HepG2 (cell line): ENCODE measurements at regions not wholly inside any gene's neighbourhood (a gene's known extent, or its start where the extent isn't known, plus 50 kb on each side); places are given as distances from the start of the nearest gene placed in this dataset.

ENCODE experiments used
- ATAC-seq: fragments of 200-7000 bp; cut with Tn5 transposase; 3 replicates; pipeline ENCODE4 v1.9.1; 2020; ENCODE audit warnings: mild to moderate bottlenecking, moderate library complexity
- BruUV-seq: library from RNA; stranded (reverse); fragments of 400-500 nt; replicated peaks from 2 replicates; lab custom pipeline; 2021; lab: Mats Ljungman, UMichigan
- CTCF ChIA-PET: fragments of 300-600 bp; formaldehyde crosslinking; extraction: SDS; loops from one replicate; lab custom pipeline; 2021; ENCODE audit warnings: low total read pairs, inconsistent platforms, low intra/inter-chr PET ratio; lab: Yijun Ruan, JAX
- POLR2A ChIA-PET: fragments of 350-600 bp; sonication (Branson Sonifier 250); formaldehyde crosslinking; loops from one replicate; lab custom pipeline; 2020; ENCODE audit warnings: antibody characterized with exemption, inconsistent platforms; lab: Yijun Ruan, JAX
- DNase-seq: peaks from one replicate; pipeline ENCODE4 v3.0.0-alpha.2; 2015; ENCODE audit warnings: low spot score
- FAIRE-seq: peaks from 3 replicates; lab custom pipeline; 2011; peaks lifted over from hg19 to GRCh38; lab: Jason Lieb, UNC
- H2AFZ ChIP-seq: one replicate; pipeline ENCODE4 v1.6.1; 2011; ENCODE audit warnings: low read length, inconsistent platforms
- H3K27ac ChIP-seq: fragments of 300-600 bp; 3 replicates; pipeline ENCODE4 v1.8.0; 2011; ENCODE audit warnings: mixed run types, mild to moderate bottlenecking, mixed read lengths, low read length, inconsistent platforms; ENCODE audit not compliant: insufficient read depth; ENCODE audit errors: extremely low read length
- H3K27me3 ChIP-seq, 2 experiments: fragments of 200-600 bp in 1 of 2; 2 replicates in 1 of 2; 3 replicates in 1 of 2; pipeline versions ENCODE4 v1.6.0 to v1.8.0; 2011; ENCODE audit warnings: low read length in 2 of 2, mild to moderate bottlenecking in 2 of 2, moderate library complexity in 2 of 2, inconsistent platforms in 1 of 2; ENCODE audit not compliant: insufficient read depth in 2 of 2, control insufficient read depth in 1 of 2
- H3K36me3 ChIP-seq, 2 experiments: fragments of 200-600 bp in 1 of 2; replicated peaks in 1 of 2; 2 replicates in 1 of 2; 3 replicates in 1 of 2; pipeline versions ENCODE4 v1.5.1 to v1.8.0; 2011; ENCODE audit warnings: low read length in 2 of 2, inconsistent platforms in 1 of 2; ENCODE audit not compliant: insufficient read depth in 2 of 2, control insufficient read depth in 1 of 2
- H3K4me1 ChIP-seq: 2 replicates; pipeline ENCODE4 v1.5.1; 2012; ENCODE audit warnings: low read length, inconsistent platforms; ENCODE audit not compliant: insufficient read depth
- H3K4me2 ChIP-seq: 2 replicates; pipeline ENCODE4 v1.6.0; 2011; ENCODE audit warnings: low read depth, low read length, inconsistent platforms
- H3K4me3 ChIP-seq, 3 experiments: fragments of 200-600 bp in 1 of 3; sonication (generic), shearing (Covaris generic) in 1 of 3; replicated peaks in 1 of 3; 2 replicates each; pipeline ENCODE4 v1.5.1; 2011 to 2016; ENCODE audit warnings: low read length in 3 of 3, inconsistent platforms in 2 of 3, low read depth in 2 of 3, mild to moderate bottlenecking in 2 of 3, control low read depth in 1 of 3, mixed read lengths in 1 of 3; ENCODE audit not compliant: insufficient read depth in 1 of 3
- H3K79me2 ChIP-seq: one replicate; pipeline ENCODE4 v1.6.1; 2011; ENCODE audit warnings: low read length, inconsistent platforms; ENCODE audit not compliant: insufficient read depth
- H3K9ac ChIP-seq: 2 replicates; pipeline ENCODE4 v1.6.0; 2011; ENCODE audit warnings: mild to moderate bottlenecking, low read depth, low read length, inconsistent platforms; ENCODE audit not compliant: insufficient read depth
- H3K9me3 ChIP-seq: 2 replicates; pipeline ENCODE4 v1.5.1; 2012; ENCODE audit warnings: mild to moderate bottlenecking, low read length
- H4K20me1 ChIP-seq: 2 replicates; pipeline ENCODE4 v1.6.0; 2011; ENCODE audit warnings: inconsistent platforms, mild to moderate bottlenecking, low read length, moderate library complexity; ENCODE audit not compliant: insufficient read depth
- CBX1 ChIP-seq: IDR thresholded peaks from one replicate; pipeline ENCODE4 v1.6.1; 2016; ENCODE audit warnings: antibody characterized with exemption, low read depth
- KLF16 ChIP-seq, 2 experiments: sonication (generic) in 1 of 2; formaldehyde crosslinking in 1 of 2; IDR thresholded peaks; 2 replicates each; pipeline versions ENCODE4 v1.6.1 to v1.8.0; 2016 to 2023; ENCODE audit warnings: missing genetic modification reagents in 2 of 2, missing compliant biosample characterization in 1 of 2
- KMT2B ChIP-seq: IDR thresholded peaks from 2 replicates; pipeline ENCODE4 v1.6.1; 2016; ENCODE audit warnings: missing genetic modification reagents, missing compliant biosample characterization
- RARA ChIP-seq: IDR thresholded peaks from 2 replicates; pipeline ENCODE4 v1.6.1; 2016; ENCODE audit warnings: missing genetic modification reagents, missing compliant biosample characterization
- ZFP37 ChIP-seq: sonication (generic); formaldehyde crosslinking; IDR thresholded peaks from 2 replicates; pipeline ENCODE4 v1.4.0; 2020; ENCODE audit warnings: missing genetic modification reagents, borderline replicate concordance
- ZFP90 ChIP-seq: sonication (generic); formaldehyde crosslinking; IDR thresholded peaks from 2 replicates; pipeline ENCODE4 v1.8.0; 2022; ENCODE audit warnings: missing genetic modification reagents, mild to moderate bottlenecking, inconsistent platforms, borderline replicate concordance
- ZNF101 ChIP-seq: sonication (generic); formaldehyde crosslinking; IDR thresholded peaks from 2 replicates; pipeline ENCODE4 v1.4.0; 2020; ENCODE audit warnings: mild to moderate bottlenecking, low read depth, missing genetic modification reagents, borderline replicate concordance
- ZNF441 ChIP-seq: sonication (generic); formaldehyde crosslinking; IDR thresholded peaks from 2 replicates; pipeline ENCODE4 v1.7.0; 2021; ENCODE audit warnings: missing genetic modification reagents, borderline replicate concordance
- ZNF709 ChIP-seq: sonication (generic); formaldehyde crosslinking; IDR thresholded peaks from 2 replicates; pipeline ENCODE4 v1.5.0; 2020; ENCODE audit warnings: mild to moderate bottlenecking, missing genetic modification reagents
- WGBS: methylation state at CpG from one replicate; pipeline ENCODE4 v1.1.6; 2017; ENCODE audit warnings: low lambda C conversion rate; 5-methylcytosine and 5-hydroxymethylcytosine counted together
- in situ Hi-C: cut with HindIII; loops from 2 replicates; pipeline ENCODE4 v1.10.0; 2017; ENCODE audit warnings: low pct_unique_long_range_greater_than_20kb; ENCODE audit not compliant: extremely low pct_ligation_motif_present
- intact Hi-C: fragments of 100-400 bp; cut with micrococcal nuclease; formaldehyde crosslinking; loops from one replicate; pipeline ENCODE4 v1.10.0; 2022; ENCODE audit not compliant: unreplicated experiment
- TF ChIP-seq, protein P1 (sequence below): sonication (generic); formaldehyde crosslinking; IDR thresholded peaks from 2 replicates; pipeline ENCODE4 v1.4.0; 2020; ENCODE audit warnings: missing genetic modification reagents
- TF ChIP-seq, protein P2 (sequence below): sonication (generic); formaldehyde crosslinking; IDR thresholded peaks from 2 replicates; pipeline ENCODE4 v1.5.1; 2020; ENCODE audit warnings: missing genetic modification reagents, mild to moderate bottlenecking, borderline replicate concordance
- TF ChIP-seq, protein P3 (sequence below): sonication (generic); formaldehyde crosslinking; IDR thresholded peaks from 2 replicates; pipeline ENCODE4 v1.4.0; 2020; ENCODE audit warnings: mild to moderate bottlenecking, missing genetic modification reagents
- TF ChIP-seq, protein P4 (sequence below): sonication (generic); formaldehyde crosslinking; IDR thresholded peaks from 2 replicates; pipeline ENCODE4 v1.8.0; 2022; ENCODE audit warnings: mild to moderate bottlenecking, missing genetic modification reagents, moderate library complexity
- TF ChIP-seq, protein P5 (sequence below): fragments of 450-650 bp; IDR thresholded peaks from 2 replicates; pipeline ENCODE4 v1.6.1; 2017

DNA sequence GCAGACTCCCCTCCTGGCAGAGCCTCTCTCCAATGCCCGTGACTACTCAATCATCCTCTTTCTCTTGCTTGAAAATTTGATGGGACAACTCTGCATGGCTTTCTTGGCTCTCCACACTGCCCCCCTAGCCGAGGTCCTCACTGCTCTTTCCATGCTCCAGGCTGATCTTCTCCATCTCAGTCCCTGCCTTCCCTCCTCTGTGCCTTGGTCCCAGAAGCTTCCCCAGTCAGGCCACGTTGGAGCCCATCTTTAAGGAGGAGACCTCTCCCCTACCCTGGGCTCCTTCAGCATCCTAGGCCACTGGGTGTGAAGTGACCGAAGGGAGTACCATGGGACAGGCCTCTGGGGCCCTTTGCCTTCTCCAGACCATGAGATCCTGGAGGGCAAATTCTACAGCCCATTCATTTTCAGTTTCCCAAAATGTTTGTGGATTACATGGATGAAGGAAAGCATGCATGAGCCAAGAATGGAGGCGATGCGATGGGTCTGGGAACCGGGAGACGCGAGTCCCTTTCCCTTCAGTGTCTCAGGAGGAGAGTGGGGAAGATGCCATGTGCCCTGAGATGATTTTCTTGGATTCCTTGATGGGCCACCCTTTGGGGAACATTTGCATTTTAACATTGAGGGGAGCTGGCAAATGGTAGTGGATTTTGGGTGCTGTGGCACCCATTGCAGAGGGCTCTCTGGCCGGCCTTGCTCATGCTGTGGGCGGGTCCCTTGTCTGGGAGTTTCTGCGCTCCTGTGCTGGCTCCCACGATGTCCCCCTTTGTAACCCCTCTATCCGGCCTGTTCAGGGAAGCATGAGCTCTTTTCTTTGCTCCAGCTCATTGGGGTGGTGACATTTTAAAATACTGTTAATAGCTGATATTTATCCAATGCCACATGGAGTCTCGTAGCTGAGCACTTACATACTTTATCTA lies 376.6 kb downstream of the RPS24 start (continued):
- TF ChIP-seq, protein P1, sequence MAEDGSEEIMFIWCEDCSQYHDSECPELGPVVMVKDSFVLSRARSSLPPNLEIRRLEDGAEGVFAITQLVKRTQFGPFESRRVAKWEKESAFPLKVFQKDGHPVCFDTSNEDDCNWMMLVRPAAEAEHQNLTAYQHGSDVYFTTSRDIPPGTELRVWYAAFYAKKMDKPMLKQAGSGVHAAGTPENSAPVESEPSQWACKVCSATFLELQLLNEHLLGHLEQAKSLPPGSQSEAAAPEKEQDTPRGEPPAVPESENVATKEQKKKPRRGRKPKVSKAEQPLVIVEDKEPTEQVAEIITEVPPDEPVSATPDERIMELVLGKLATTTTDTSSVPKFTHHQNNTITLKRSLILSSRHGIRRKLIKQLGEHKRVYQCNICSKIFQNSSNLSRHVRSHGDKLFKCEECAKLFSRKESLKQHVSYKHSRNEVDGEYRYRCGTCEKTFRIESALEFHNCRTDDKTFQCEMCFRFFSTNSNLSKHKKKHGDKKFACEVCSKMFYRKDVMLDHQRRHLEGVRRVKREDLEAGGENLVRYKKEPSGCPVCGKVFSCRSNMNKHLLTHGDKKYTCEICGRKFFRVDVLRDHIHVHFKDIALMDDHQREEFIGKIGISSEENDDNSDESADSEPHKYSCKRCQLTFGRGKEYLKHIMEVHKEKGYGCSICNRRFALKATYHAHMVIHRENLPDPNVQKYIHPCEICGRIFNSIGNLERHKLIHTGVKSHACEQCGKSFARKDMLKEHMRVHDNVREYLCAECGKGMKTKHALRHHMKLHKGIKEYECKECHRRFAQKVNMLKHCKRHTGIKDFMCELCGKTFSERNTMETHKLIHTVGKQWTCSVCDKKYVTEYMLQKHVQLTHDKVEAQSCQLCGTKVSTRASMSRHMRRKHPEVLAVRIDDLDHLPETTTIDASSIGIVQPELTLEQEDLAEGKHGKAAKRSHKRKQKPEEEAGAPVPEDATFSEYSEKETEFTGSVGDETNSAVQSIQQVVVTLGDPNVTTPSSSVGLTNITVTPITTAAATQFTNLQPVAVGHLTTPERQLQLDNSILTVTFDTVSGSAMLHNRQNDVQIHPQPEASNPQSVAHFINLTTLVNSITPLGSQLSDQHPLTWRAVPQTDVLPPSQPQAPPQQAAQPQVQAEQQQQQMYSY (CRISPR knock-in tag): no peak
- TF ChIP-seq RARA (CRISPR knock-in tag): no peak
- TF ChIP-seq ZNF441 (CRISPR knock-in tag): no peak

DNA sequence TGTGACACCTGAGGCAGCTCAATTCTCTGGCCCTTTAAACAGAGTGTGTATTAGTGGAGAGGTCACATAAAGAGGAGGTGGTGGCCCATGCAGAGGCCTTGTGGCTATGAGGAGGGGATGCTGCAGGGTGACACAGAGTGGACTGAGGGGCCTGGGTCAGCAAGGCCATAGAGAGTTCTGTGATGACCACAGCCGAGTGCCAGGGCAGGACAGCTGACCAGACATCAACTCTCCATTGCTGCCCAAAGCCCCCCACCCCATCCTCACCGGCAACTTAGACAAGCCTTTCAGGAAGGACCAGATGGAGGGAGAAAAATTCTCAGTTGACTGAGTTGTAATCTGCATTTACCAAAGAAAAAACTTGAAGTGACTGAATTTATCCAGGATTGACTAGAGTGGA lies 378.1 kb downstream of the RPS24 start:
- Histone ChIP-seq H3K36me3 (no peaks in the 10 kb centered on the region), H3K4me1 (no peaks in the 10 kb centered on the region; the same call in 1 of the 2 replicates), H3K9ac (no peak overlapping the region), H3K4me2 (no peak overlapping the region), H3K9me3 (no peaks in the 10 kb centered on the region), H3K27me3 (peaks cover 2 to 57% of the 10 kb centered on the region in 2 experiments; a peak in 4 of 5 replicates), H3K27ac (no peak overlapping the region), H3K79me2 (no peaks in the 10 kb centered on the region), H2AFZ (no peak overlapping the region), H3K4me3 (no peak overlapping the region), H4K20me1 (no peaks in the 10 kb centered on the region)
- in situ Hi-C loops: no loop called here
- BruUV-seq: no TSS peak
- no peak for FAIRE-seq
- POLR2A ChIA-PET: no interaction called here
- 0% methylated on average over 2 of the region's 2 CpGs for WGBS
- no peak for DNase-seq
- ATAC-seq: no peak
- intact Hi-C loops: no loop called here
- CTCF ChIA-PET: no interaction called here
- TF ChIP-seq ZFP37 (CRISPR knock-in tag) (no peak), ZFP90 (no peak), KLF16 (CRISPR knock-in tag; IDR thresholded peaks at IDR 0.05) (no peak), CBX1 (no peak), ZNF101 (no peak), KMT2B (CRISPR knock-in tag) (no peak), ZNF709 (CRISPR knock-in tag) (no peak)
- TF ChIP-seq, protein P2, sequence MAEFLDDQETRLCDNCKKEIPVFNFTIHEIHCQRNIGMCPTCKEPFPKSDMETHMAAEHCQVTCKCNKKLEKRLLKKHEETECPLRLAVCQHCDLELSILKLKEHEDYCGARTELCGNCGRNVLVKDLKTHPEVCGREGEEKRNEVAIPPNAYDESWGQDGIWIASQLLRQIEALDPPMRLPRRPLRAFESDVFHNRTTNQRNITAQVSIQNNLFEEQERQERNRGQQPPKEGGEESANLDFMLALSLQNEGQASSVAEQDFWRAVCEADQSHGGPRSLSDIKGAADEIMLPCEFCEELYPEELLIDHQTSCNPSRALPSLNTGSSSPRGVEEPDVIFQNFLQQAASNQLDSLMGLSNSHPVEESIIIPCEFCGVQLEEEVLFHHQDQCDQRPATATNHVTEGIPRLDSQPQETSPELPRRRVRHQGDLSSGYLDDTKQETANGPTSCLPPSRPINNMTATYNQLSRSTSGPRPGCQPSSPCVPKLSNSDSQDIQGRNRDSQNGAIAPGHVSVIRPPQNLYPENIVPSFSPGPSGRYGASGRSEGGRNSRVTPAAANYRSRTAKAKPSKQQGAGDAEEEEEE: no peak
- TF ChIP-seq, protein P3, sequence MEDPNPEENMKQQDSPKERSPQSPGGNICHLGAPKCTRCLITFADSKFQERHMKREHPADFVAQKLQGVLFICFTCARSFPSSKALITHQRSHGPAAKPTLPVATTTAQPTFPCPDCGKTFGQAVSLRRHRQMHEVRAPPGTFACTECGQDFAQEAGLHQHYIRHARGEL (CRISPR knock-in tag): no peak
- TF ChIP-seq, protein P4, sequence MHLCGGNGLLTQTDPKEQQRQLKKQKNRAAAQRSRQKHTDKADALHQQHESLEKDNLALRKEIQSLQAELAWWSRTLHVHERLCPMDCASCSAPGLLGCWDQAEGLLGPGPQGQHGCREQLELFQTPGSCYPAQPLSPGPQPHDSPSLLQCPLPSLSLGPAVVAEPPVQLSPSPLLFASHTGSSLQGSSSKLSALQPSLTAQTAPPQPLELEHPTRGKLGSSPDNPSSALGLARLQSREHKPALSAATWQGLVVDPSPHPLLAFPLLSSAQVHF (CRISPR knock-in tag): no peak
- TF ChIP-seq, protein P5, sequence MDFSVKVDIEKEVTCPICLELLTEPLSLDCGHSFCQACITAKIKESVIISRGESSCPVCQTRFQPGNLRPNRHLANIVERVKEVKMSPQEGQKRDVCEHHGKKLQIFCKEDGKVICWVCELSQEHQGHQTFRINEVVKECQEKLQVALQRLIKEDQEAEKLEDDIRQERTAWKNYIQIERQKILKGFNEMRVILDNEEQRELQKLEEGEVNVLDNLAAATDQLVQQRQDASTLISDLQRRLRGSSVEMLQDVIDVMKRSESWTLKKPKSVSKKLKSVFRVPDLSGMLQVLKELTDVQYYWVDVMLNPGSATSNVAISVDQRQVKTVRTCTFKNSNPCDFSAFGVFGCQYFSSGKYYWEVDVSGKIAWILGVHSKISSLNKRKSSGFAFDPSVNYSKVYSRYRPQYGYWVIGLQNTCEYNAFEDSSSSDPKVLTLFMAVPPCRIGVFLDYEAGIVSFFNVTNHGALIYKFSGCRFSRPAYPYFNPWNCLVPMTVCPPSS: no peak
